CD4-positive, CD25-positive, alpha-beta regulatory T cell (primary cell): ENCODE measurements at regions not wholly inside any gene's neighbourhood (a gene's known extent, or its start where the extent isn't known, plus 50 kb on each side); places are given as distances from the start of the nearest gene placed in this dataset.
"Not testable (repeated sequence)": the region's sequence is repeated elsewhere in the genome, so short reads cannot be mapped to it uniquely, and the experiment has no call there.

Experiments
- ATAC-seq, 2 donors: fragments of 150-1000 bp; cut with Tn5 transposase; one replicate each; pipeline ENCODE4 v1.10.0; 2021; ENCODE audit warnings: low read depth in 2 of 2, moderate number of reproducible peaks in 2 of 2, moderate library complexity in 1 of 2
- DNase-seq, 3 donors: peaks; one replicate each; pipeline versions ENCODE4 v3.0.0 to v3.0.0-alpha.2; 2012 to 2022; ENCODE audit warnings: mixed read lengths in 1 of 3
- H3K27ac ChIP-seq: one replicate; pipeline ENCODE4 v1.7.0; 2013; ENCODE audit warnings: mild to moderate bottlenecking, low read length; ENCODE audit not compliant: insufficient read depth, poor library complexity, severe bottlenecking
- H3K27me3 ChIP-seq: one replicate; pipeline ENCODE4 v1.7.0; 2013; ENCODE audit warnings: low read length; ENCODE audit not compliant: control insufficient read depth, insufficient read depth
- H3K36me3 ChIP-seq: one replicate; pipeline ENCODE4 v1.7.0; 2013; ENCODE audit warnings: mild to moderate bottlenecking, low read length, moderate library complexity; ENCODE audit not compliant: control insufficient read depth, insufficient read depth
- H3K4me1 ChIP-seq: 2 replicates; pipeline ENCODE4 v1.7.0; 2013; ENCODE audit warnings: mild to moderate bottlenecking, low read length; ENCODE audit not compliant: insufficient read depth, control insufficient read depth, poor library complexity, severe bottlenecking
- H3K4me3 ChIP-seq: one replicate; pipeline ENCODE4 v1.7.0; 2013; ENCODE audit warnings: low read depth, mild to moderate bottlenecking, low read length, moderate library complexity
- H3K9me3 ChIP-seq, 2 experiments: 1 replicate in 1 of 2; 2 replicates in 1 of 2; pipeline ENCODE4 v1.7.0; 2013; ENCODE audit warnings: low read length in 2 of 2, mild to moderate bottlenecking in 1 of 2, moderate library complexity in 1 of 2; ENCODE audit not compliant: control insufficient read depth in 2 of 2
- H3K27ac Mint-ChIP-seq, 3 donors: one replicate each; pipeline ENCODE4 v1.8.0; 2020 to 2022; ENCODE audit warnings: mild to moderate bottlenecking in 3 of 3, mixed read lengths in 3 of 3, moderate library complexity in 2 of 3
- H3K27me3 Mint-ChIP-seq: one replicate; pipeline ENCODE4 v1.8.0; 2022; ENCODE audit warnings: mild to moderate bottlenecking, mixed read lengths
- H3K36me3 Mint-ChIP-seq: one replicate; pipeline ENCODE4 v1.8.0; 2020; ENCODE audit warnings: mixed read lengths
- H3K4me1 Mint-ChIP-seq, 4 donors: one replicate each; pipeline ENCODE4 v1.8.0; 2020 to 2022; ENCODE audit warnings: mixed read lengths in 4 of 4, mild to moderate bottlenecking in 1 of 4
- H3K4me3 Mint-ChIP-seq, 4 donors: one replicate each; pipeline ENCODE4 v1.8.0; 2020 to 2022; ENCODE audit warnings: mild to moderate bottlenecking in 4 of 4, mixed read lengths in 4 of 4, moderate library complexity in 3 of 4
- H3K9me3 Mint-ChIP-seq, 7 donors: one replicate each; pipeline ENCODE4 v1.8.0; 2020 to 2022; ENCODE audit warnings: mixed read lengths in 7 of 7, mild to moderate bottlenecking in 3 of 7, moderate library complexity in 2 of 7

DNA sequence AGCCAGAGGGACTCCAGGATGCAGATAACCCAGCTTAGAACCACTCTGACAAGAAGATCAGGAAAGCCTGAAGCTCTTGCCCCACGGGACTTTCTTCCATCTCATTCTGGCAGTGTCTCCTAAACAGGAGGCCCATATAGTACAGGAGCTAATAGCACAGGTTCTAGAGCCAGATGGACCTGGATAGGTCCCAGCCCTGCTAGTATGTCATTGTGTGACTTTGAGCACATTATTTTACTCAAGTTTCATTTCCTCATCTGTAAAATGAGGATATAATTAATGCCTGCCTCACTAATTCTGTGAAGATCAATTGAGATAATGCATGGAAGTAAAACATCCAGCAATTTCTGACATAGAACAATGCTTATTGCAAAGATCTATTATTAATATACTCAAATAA is 66.5 kb upstream of the GZMB start:
- Mint-ChIP-seq H3K4me1 (peaks cover 0 to 10% (median 5%) of the 10 kb centered on the region in 4 donors), H3K27ac (no peak overlapping the region), H3K9me3 (no peaks in the 10 kb centered on the region), H3K36me3 (no peaks in the 10 kb centered on the region), H3K4me3 (no peak overlapping the region), H3K27me3 (peaks cover 5% of the 10 kb centered on the region)
- Histone ChIP-seq H3K4me1 (no peaks in the 10 kb centered on the region), H3K4me3 (no peak overlapping the region), H3K27me3 (peaks cover 5% of the 10 kb centered on the region), H3K9me3 (no peaks in the 10 kb centered on the region), H3K27ac (no peak overlapping the region), H3K36me3 (no peaks in the 10 kb centered on the region)
- ATAC-seq = no peak
- no peak for DNase-seq

DNA sequence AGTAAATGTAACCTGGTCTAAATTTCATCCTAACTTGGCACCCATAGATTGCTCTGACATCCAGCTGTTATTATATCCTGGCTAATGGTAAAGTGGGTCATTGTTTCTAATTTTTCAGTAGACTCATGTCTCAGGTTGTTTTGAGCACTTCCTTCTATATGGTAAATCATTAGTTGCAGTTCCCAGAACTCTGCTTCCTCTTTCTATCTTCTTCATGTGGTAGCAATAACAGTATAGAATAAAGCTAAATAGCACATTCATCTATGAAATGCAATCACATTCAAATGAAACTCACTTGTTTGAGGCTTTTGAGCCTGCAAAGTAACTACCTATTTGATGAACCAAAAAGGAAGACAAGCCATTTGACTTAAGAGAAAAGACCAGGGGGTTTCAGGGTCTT is 65.1 kb upstream of the GZMB start:
- peak; percentile 43 to 60 for ATAC-seq
- H3K4me1 ChIP-seq = no peaks in the 10 kb centered on the region
- H3K36me3 ChIP-seq = no peaks in the 10 kb centered on the region
- Mint-ChIP-seq H3K4me1 (peaks cover 0 to 13% (median 5%) of the 10 kb centered on the region in 4 donors), H3K27me3 (no peaks in the 10 kb centered on the region), H3K36me3 (no peaks in the 10 kb centered on the region), H3K9me3 (no peaks in the 10 kb centered on the region), H3K4me3 (no peak overlapping the region), H3K27ac (no peak overlapping the region)
- no peak overlapping the region for H3K27ac ChIP-seq
- H3K4me3 ChIP-seq = no peak overlapping the region
- DNase-seq = peak in 1 of 3 donors; percentile 68
- H3K9me3 ChIP-seq = no peaks in the 10 kb centered on the region
- H3K27me3 ChIP-seq = peaks cover 3% of the 10 kb centered on the region

DNA sequence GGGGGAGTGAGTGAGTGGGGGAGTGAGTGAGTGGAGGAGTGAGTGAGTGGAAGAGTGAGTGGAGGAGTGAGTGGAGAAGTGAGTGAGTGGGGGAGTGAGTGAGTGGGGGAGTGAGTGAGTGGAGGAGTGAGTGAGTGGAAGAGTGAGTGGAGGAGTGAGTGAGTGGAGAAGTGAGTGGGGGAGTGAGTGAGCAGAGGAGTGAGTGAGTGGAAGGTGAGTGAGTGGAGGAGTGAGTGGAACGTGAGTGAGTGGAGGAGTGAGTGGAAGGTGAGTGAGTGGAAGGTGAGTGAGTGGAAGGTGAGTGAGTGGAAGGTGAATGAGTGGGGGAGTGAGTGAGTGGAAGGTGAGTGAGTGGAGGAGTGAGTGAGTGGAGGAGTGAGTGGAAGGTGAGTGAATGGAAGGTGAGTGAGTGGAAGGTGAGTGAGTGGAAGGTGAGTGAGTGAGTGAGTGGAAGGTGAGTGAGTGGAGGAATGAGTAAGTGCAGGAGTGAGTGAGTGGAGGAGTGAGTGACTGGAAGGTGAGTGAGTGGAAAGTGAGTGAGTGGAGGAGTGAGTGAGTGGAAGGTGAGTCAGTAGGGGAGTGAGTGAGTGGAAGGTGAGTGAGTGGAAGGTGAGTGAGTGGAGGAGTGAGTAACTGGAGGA is 62.4 kb upstream of the GZMB start:
- DNase-seq, H3K4me1 ChIP-seq, H3K27me3 ChIP-seq, H3K9me3 ChIP-seq, H3K27ac ChIP-seq, H3K36me3 ChIP-seq, H3K4me3 Mint-ChIP-seq, H3K27me3 Mint-ChIP-seq, H3K36me3 Mint-ChIP-seq, ATAC-seq, H3K4me3 ChIP-seq, H3K27ac Mint-ChIP-seq, H3K9me3 Mint-ChIP-seq: not testable (repeated sequence)
- H3K4me1 Mint-ChIP-seq = peaks cover 11 to 29% (median 14%) of the 10 kb centered on the region in 4 donors

DNA sequence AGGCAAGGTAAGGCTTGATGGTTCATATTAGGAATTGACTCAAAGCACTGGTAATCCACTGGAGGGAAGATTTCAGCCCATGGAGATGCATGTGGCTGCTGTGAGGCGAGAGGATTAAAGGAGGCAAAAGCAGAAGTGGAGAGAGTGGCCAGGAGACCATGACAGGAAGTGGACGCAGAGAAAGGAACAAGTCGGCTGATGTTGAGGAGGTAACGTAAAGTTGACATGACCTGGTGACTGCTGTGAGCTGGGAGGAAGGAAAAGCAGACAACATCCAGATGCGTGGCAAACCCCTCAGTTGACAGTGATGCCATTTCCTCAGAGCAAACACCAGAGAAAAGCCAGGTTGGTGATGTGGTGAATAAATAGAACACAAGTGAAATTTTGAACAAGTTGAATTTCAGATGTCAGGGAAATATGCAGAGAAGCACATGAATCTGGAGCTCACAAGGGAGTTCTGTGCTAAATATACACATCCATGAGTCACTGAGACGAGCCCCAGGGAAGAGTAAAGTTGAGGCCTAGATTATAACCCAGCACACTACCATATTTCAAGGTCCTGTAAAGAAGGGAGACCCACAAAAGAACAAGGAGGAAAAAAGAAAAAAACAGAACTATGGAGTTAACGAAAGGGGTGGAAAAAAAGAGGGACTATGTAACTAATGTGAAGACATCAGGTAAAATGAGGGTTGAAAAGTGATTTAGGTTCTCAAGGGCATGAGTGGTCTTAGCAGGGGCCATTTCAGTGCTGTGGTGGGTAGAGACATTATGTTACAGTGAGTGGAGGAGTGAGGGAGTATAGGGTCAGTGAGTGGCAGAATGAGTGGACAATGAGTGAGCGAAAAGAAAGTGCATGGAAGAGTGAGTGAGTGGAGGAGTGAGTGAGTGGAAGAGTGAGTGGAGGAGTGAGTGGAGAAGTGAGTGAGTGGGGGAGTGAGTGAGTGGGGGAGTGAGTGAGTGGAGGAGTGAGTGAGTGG is 61.6 kb upstream of the GZMB start:
- H3K4me3 Mint-ChIP-seq = no peak overlapping the region
- Histone ChIP-seq H3K27ac (no peak overlapping the region), H3K4me1 (peaks cover 9% of the 10 kb centered on the region), H3K9me3 (no peaks in the 10 kb centered on the region), H3K36me3 (no peaks in the 10 kb centered on the region), H3K27me3 (peaks cover 3% of the 10 kb centered on the region), H3K4me3 (no peak overlapping the region)
- H3K27me3 Mint-ChIP-seq = peaks cover 2% of the 10 kb centered on the region
- peaks cover 11 to 29% (median 14%) of the 10 kb centered on the region in 4 donors for H3K4me1 Mint-ChIP-seq
- H3K9me3 Mint-ChIP-seq = no peaks in the 10 kb centered on the region
- ATAC-seq = no peak
- H3K27ac Mint-ChIP-seq = no peak overlapping the region
- H3K36me3 Mint-ChIP-seq = no peaks in the 10 kb centered on the region
- DNase-seq = no peak

DNA sequence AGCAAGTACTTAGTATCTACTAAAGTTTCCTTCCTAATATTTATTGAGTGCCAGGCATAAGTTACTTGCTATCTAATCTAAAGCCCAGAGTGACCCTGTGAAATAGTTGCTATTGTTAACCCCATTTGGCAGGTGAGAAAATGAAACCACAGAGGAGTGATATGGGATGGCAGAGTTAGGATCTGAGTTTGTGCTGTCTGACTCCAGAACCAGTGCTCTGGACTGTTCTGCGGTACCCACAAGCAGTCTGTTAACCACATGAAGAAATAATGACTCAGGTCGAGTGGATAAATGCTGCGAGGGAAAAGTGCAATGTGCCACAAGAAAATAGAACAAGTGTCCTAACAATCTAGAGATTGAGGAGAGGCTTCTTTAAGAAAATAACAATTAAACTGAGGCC is 60.7 kb upstream of the GZMB start:
- ATAC-seq = no peak
- Mint-ChIP-seq H3K27ac (no peak overlapping the region), H3K4me1 (peaks cover 11 to 29% (median 14%) of the 10 kb centered on the region in 4 donors), H3K9me3 (no peaks in the 10 kb centered on the region), H3K4me3 (no peak overlapping the region), H3K27me3 (peaks cover 11% of the 10 kb centered on the region), H3K36me3 (no peaks in the 10 kb centered on the region)
- DNase-seq = no peak
- no peak overlapping the region for H3K4me3 ChIP-seq
- H3K27me3 ChIP-seq = no peaks in the 10 kb centered on the region
- H3K4me1 ChIP-seq = peaks cover 9% of the 10 kb centered on the region
- no peaks in the 10 kb centered on the region for H3K36me3 ChIP-seq
- H3K9me3 ChIP-seq = no peaks in the 10 kb centered on the region
- H3K27ac ChIP-seq = no peak overlapping the region

DNA sequence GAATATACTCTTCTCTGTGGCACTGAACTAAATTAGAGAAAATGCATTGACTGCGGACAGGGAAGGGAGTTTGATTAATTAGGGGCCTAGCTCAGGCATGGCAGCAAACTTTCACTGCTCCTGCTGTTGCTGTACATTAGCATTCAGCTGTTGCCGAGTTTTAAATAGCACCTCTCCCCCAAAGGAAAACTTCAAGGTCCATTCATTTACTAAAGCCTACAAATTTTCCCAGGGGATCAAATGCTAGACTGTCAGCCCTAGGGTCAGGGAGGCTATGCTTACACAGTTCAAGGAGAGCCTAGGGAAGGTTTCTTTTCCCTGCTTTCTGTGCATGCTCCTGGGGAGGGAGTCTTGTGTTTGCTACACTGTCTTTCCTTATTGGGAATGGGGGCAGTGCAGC is 60.0 kb upstream of the GZMB start:
- no peak for DNase-seq
- Mint-ChIP-seq H3K4me1 (peaks cover 8 to 23% (median 13%) of the 10 kb centered on the region in 4 donors), H3K36me3 (no peaks in the 10 kb centered on the region), H3K4me3 (peak overlapping the region in 1 of 4 donors; percentile 55), H3K27ac (no peak overlapping the region), H3K9me3 (no peaks in the 10 kb centered on the region), H3K27me3 (peaks cover 15% of the 10 kb centered on the region)
- Histone ChIP-seq H3K27me3 (peaks cover 3% of the 10 kb centered on the region), H3K4me3 (no peak overlapping the region), H3K36me3 (no peaks in the 10 kb centered on the region), H3K9me3 (no peaks in the 10 kb centered on the region), H3K27ac (no peak overlapping the region), H3K4me1 (peaks cover 9% of the 10 kb centered on the region)
- ATAC-seq = no peak

DNA sequence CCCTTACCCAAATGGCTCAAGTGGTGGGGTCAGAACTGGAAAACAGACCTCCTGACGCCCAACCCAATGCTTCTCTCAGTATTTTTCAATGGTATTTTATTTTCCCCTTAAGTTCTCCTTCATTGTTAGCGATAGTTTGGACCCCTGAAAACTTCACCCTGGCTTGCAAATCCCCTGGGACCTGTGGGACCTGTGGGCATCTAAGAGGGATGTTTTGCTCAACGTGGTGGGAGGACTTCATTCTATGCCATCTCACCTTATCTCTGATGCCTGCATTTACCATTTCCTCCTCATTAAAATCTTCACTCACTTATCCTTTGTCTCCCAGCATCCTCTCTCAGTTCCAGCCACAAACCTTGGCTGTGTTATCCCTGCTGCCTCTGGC is 59.4 kb upstream of the GZMB start:
- H3K9me3 Mint-ChIP-seq = no peaks in the 10 kb centered on the region
- peaks cover 22% of the 10 kb centered on the region for H3K27me3 Mint-ChIP-seq
- H3K36me3 Mint-ChIP-seq = no peaks in the 10 kb centered on the region
- Histone ChIP-seq H3K27ac (no peak overlapping the region), H3K9me3 (no peaks in the 10 kb centered on the region), H3K36me3 (no peaks in the 10 kb centered on the region), H3K27me3 (peaks cover 3% of the 10 kb centered on the region), H3K4me3 (no peak overlapping the region), H3K4me1 (peaks cover 9% of the 10 kb centered on the region)
- DNase-seq (peak in 1 of 3 donors; percentile 5), ATAC-seq (no peak)
- H3K4me3 Mint-ChIP-seq = peak overlapping the region in 3 of 4 donors; percentile 2 to 56 (median 55)
- peaks cover 7 to 19% (median 12%) of the 10 kb centered on the region in 4 donors for H3K4me1 Mint-ChIP-seq
- no peak overlapping the region for H3K27ac Mint-ChIP-seq
